CMK (cell line): ENCODE measurements at regions not wholly inside any gene's neighbourhood (a gene's known extent, or its start where the extent isn't known, plus 50 kb on each side); places are given as distances from the start of the nearest gene placed in this dataset.

Source experiments
- DNase-seq: peaks from one replicate; pipeline ENCODE4 v3.0.0-alpha.2; 2010; ENCODE audit warnings: low read depth

DNA sequence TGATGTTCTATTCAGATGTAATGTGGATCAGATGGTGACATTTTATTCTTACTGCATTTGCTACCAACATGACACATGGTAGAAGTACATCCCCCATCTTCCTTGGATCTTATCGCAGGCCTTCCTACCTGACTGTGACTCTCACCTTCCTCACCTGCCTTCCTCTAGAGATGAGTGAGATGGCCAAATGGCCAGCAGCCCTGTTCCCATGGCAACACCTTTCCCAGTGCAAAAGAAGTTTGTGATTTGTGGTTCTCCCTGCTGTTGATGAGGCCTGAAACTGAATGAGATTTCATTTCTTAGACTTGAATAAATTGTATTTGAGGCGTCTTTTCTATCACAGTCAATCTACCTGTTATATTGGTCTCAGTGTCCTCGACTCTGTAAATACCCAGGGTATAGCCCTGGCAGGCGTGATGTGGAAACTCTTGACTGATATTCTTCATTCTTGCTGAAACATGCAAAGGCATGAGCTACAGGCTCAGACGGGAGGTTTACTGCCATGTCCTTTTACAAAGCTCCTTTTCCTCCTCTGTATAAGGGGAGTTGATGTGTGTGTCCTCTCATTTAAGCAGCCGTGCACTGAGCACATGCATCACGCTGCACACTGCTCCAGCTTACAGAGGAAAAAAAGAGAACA lies 440.7 kb upstream of the AKR1E2 start:
- no peak for DNase-seq

- DNase-seq: no peak
Observed at GRCh38 chr10:4384245-4384644, 441.8 kb upstream of the AKR1E2 start.

DNA sequence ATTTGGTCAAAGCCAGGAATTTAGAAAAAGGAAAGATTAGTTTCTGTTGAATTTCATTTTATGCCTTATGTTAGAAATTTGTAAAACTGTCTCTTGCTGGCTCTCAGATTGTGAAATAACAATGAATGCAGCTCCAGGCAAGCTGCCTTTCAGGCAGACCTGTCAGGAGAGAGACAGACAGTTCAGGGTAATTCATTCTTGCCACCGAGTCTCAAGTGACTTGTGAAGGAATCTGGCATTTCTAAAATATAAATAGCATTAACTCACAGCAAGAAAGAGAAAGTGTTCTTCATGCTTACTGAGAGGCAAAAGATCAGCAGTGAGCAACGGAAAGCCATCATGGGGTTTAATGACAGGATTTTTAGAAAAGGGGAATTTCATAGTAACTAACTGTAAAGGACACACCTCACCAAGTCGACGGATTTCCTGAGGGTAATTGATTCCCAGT lies 442.3 kb upstream of the AKR1E2 start:
- no peak for DNase-seq

GRCh38 chr10:4382811-4383210 lies 443.2 kb upstream of the AKR1E2 start:
- no peak for DNase-seq

GRCh38 chr10:4373612-4374011 lies 452.4 kb upstream of the AKR1E2 start:
- DNase-seq: no peak

DNA sequence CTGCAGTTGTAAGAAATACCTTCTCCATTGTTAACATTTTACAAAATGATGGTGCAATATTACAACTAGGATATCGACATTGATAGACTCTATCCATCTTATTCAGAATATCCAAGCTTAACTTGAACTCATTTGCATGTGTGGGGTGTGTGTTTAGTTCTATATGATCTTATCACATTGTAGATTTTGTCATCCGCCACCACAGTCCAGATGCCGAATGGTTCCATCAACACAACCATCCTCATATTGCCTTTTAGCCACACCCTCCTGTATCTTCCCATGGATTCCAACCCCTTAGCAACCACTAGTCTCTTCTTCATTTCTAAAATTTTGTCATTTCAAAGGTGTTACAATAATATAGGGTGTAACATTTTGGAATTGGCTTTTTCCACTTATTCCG lies 452.9 kb upstream of the AKR1E2 start:
- no peak for DNase-seq

DNA sequence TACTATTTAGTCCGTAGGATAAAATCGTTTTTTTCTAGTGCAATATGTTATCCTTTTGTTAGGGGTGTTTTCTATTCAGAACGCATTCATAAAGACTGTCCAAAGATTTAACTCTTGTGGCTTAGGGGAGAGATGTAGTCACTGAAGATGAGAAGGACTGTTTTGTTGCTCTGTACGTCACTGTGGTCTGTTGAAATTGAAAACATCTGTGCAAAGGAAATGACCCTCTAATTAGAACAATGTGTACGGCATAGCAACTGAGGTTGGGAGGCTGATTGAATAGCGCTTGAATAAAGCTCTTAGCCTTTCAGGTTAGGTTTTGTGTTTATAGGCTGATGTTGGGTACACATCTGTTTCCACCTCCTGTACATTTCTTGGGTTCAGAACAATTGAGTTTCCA lies 453.4 kb upstream of the AKR1E2 start:
- no peak for DNase-seq

DNA sequence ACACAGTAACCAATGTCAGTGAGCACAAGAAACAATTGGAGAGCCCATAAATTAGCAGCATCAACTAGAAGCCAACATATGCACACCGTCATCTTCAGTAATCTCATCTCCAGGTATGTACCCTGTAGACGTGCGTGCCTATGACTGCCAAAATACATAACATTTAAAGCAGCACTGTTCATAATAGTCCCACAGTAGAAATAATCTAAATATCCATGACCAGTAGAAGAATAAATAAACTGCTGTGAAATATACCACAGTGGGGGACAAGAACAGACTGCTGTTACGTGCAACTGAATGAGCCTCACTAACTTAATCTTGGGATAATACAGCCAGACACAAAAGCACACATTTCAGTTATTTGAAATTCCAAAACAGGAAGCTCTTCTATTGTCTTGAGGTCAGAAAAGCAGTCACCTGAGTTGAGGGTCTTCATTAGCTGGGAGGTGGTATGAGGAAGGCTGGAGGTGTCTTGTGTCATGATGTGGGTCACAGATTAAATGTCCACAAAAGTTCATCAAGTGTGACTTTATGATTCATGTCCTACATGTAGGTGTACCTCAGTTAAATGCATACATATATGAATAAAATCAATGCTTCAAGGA lies 454.2 kb upstream of the AKR1E2 start:
- no peak for DNase-seq

DNA sequence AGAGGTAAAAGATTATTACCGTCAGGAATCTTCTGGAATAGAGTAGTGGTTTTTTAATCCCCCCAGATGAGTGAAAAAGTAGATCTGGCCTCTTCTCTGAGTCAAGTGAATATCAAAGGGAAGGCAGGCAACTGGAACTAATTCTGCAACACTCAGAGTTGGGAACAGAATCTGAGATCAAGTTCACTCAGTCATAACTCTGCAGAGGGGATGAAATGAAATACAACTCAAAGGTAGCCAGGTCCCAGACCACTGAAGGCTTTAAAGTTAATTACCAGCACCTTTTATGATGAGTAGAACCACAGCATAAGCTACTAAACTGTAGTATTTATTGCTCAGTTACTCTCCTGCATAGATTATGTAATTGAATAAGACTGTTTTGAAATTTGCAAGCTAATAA lies 455.6 kb upstream of the AKR1E2 start:
- DNase-seq: no peak

DNA sequence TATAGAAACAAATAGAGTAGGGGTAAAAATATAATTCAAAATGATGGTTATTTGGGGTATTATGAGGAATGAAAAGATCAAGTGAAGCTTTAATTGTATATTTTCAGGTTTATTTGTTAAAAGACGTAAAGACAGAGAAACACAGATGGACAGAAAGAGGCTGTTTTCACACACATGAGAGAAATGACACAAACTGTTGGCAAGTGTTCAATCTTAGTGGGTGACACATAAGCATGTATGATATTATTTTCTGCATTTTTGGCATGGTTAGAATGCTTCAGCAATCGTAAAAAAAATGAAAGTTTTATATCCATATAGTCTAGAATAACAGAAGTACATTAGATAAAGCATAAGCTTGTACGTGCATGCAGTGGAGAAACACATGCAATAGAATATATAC lies 464.4 kb upstream of the AKR1E2 start:
- no peak for DNase-seq

- no peak for DNase-seq
Observed at GRCh38 chr10:4359003-4359402, 467.0 kb upstream of the AKR1E2 start.

DNA sequence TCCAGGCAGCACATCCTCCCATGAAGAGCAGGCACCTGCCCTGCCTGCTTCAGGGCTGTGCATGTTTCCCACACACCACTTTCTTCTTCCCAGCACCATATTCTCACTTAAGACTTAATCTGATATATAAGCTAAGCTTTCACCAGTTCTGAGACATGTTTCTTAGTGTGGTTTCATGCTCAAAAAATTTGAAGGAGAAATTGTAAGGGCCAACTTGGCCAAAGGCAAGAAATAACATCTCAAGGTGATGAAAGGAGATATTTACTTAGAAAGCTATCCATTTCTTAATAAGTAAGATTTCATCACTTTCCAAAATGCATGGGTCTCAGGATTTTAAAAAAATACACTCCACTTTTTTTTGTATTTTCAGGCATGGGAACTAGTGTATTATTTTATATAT lies 468.1 kb upstream of the AKR1E2 start:
- no peak for DNase-seq

DNA sequence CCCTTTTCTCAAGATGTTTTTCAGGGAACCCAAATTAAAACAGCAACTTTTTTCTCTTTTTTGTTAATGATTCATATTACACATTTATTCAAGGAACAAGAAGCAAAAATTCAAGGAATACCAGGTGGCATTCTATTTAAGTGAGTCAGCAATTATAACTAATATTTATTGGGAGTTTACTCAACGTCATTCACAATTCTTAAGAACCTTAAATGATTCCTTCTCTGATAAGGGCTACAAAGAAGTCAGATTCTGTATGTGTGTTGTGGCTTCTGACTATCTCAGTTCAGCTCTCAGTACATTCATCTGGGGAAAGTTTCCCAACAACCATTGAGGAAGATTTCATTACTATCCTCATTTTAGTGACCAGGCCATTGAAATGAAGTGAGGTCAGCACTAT lies 470.7 kb upstream of the AKR1E2 start:
- no peak for DNase-seq

DNA sequence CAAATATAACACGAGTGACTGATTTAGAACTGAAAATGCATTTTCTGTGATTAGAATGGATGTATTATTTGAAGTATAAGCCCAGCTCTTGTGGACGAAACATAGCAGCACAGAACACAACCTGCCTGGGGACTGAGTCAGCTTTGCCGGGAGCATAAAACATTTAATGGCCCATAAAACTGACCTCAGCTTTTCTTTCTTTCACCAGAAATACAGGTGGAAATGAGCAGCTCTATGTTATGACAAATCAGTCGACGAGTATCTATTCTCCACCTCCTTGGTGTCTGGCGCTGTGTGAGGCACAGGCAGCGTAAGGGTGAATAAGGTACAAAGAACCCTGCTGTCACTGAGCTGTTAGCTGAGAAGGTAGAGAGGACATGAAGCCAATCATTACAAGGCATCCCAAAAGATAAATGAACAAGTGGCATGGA lies 471.6 kb upstream of the AKR1E2 start:
- DNase-seq: no peak

DNA sequence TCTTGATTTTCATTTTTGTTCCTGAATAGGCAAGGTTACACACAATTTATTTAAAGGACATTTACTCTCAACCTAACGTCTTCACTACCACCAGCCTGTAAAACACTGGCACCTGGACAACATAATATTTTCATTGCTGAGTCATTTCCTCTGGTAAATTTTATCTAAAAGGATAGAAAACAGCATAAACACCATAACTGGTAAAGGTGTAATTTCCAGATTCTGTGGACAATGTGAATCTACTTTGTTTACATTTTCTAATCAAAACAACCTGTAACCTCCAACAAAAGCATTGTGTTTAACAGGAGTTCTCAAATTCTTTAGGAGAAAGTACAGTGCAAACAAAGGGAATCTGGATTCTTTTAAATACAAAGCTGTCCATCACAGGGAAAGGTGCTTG lies 472.0 kb upstream of the AKR1E2 start:
- no peak for DNase-seq

DNA sequence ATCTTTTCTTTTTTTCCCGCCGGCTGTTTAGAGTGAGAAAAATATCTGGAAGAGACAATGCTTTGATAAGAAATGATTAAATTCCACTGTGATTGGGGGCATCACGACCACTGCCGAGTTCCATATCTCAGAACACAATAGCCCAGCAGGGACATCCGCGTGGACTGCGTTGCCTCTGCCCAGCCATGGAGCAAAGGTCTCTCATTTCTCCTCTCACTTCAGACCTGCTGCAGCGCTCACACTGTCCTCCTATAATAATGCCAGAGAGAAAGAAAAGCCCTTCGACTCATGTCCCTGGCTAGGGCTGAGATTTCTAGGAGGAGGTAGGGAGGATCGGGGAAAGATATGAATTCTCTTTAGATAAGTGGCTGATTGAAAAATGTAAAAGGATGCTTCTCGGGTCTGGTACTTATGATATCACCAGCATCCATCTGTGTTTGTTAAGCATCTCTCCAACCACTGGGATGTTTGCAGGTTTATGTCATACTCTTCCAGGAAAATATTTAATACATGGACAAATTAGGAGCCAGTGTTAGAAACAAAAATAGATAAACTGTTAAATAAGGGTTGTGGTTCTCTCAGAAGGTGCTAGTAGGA lies 472.9 kb upstream of the AKR1E2 start:
- no peak for DNase-seq

- no peak for DNase-seq
Observed at GRCh38 chr10:4352414-4352961, 473.5 kb upstream of the AKR1E2 start.

DNA sequence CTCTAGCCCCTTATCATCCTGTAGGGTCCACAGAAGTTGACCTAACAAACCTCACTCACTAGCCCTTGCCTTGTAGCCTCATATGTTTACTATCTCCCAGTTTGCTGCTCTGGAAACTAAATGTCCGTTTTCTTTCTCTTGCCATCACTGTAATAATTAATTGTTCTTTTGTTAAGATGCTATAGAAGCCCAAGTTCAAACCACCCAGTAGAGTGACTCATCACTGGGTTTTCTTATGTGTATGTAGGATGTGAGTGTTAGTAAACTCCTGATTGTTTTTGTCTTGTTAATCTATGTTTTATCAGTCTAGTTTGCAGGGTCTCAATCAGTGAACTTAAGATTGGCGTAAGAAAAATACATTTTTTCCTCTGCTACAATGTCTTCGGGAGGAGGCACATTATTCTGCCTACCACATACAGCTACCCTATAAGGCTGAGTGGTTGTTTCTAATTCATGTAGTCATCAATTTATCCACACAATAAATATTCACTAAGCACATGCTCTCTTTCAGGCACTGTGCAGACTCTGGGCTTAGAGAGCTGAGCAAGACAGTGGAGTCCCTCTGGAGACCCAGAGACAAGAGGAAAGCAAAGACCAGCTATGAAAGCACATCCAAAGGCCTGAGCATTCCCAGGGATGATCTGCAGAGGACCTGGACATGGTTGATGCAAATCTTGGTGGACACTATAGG lies 474.1 kb upstream of the AKR1E2 start:
- DNase-seq: no peak

DNA sequence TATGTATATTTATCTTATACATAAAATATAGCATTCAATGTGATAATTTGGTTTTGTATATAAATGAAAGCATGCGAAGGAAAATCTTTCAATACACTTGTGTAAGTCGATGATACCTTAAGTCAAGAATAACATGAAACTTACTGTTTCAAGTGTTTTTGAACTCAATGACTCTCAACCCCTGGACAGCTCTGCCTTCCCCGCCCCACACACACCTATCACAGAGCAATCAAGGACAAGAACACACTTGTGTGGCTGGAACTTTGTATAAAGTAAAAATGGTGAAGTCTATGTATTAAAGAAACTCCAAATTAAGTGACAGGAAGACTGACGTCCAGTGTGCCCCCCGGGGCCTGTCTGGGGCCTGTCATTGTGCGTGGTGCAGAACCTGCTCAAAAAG lies 478.6 kb upstream of the AKR1E2 start:
- DNase-seq: no peak

DNA sequence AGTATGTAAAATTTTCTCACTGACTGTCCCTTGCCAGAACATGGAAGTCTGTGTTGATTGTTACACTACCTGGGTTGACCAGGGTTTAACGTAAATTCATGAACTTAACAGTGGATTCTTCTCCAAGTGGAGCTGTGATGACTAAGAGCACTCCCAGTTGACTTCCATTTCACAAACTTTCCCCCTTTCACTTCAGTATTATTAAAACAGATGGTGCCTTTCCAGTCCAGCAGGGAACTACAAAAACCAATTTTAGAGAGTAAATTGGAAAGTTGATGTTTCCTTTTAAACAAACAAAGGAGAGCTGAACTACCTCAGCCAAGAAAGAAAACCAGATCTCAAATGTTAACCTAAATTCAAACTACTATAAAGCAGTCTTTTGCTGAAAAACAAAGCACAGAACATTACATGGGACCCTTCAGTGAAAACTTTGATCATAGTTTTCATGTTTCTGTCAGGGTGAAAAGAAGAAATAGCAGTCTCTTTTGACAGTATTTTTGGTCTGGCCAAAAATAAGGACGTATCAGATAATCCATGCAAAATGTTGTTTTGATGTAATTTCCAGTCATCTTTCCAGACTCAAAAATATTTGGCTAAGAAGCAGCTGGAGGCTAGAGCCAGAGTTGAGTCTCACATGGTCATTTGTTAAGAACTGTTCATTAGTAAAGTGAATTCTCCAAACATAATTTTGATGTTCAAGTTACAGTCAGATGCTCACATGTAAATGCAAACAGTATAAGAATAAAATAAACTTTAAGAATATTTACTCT lies 479.9 kb upstream of the AKR1E2 start:
- no peak for DNase-seq

GRCh38 chr10:4344492-4344994 lies 481.5 kb upstream of the AKR1E2 start:
- DNase-seq: no peak

GRCh38 chr10:4343873-4344272 lies 482.1 kb upstream of the AKR1E2 start:
- no peak for DNase-seq
